Ishikawa (cell line): ENCODE measurements at regions not wholly inside any gene's neighbourhood (a gene's known extent, or its start where the extent isn't known, plus 50 kb on each side); places are given as distances from the start of the nearest gene placed in this dataset.

Experiments
- CEBPB ChIP-seq: IDR thresholded peaks from 2 replicates; pipeline ENCODE4 v1.6.1; 2012
- CREB1 ChIP-seq: IDR thresholded peaks from 2 replicates; pipeline ENCODE4 v1.6.1; 2012; ENCODE audit warnings: low read depth
- EGR1 ChIP-seq: IDR thresholded peaks from 2 replicates; pipeline ENCODE4 v1.6.1; 2012
- EP300 ChIP-seq: IDR thresholded peaks from 2 replicates; pipeline ENCODE4 v1.6.1; 2012; ENCODE audit warnings: borderline replicate concordance
- FOXM1 ChIP-seq: IDR thresholded peaks from 2 replicates; pipeline ENCODE4 v1.6.1; 2012; ENCODE audit warnings: low read depth, borderline replicate concordance
- MAX ChIP-seq: IDR thresholded peaks from 2 replicates; pipeline ENCODE4 v1.6.1; 2012
- NFIC ChIP-seq: IDR thresholded peaks from 2 replicates; pipeline ENCODE4 v1.6.1; 2012
- RAD21 ChIP-seq: IDR thresholded peaks from 2 replicates; pipeline ENCODE4 v1.6.1; 2012; ENCODE audit warnings: low read depth
- REST ChIP-seq: IDR thresholded peaks from 2 replicates; pipeline ENCODE4 v1.6.1; 2012; ENCODE audit warnings: low read depth, mild to moderate bottlenecking
- TAF1 ChIP-seq: IDR thresholded peaks from 2 replicates; pipeline ENCODE4 v1.6.1; 2012; ENCODE audit warnings: low read depth, mild to moderate bottlenecking
- TCF12 ChIP-seq: IDR thresholded peaks from 2 replicates; pipeline ENCODE4 v1.6.1; 2012; ENCODE audit warnings: low read depth
- TEAD4 ChIP-seq: IDR thresholded peaks from 2 replicates; pipeline ENCODE4 v1.6.1; 2012
- USF1 ChIP-seq: IDR thresholded peaks from 2 replicates; pipeline ENCODE4 v1.6.1; 2012
- YY1 ChIP-seq: IDR thresholded peaks from 2 replicates; pipeline ENCODE4 v1.6.1; 2012; ENCODE audit warnings: low read depth
- ZBTB7A ChIP-seq: IDR thresholded peaks from 2 replicates; pipeline ENCODE4 v1.6.1; 2012; ENCODE audit warnings: low read depth

GRCh38 chr12:85673921-85674420 is 162.2 kb downstream of the RASSF9 start:
- TF ChIP-seq CREB1 (no peak), YY1 (no peak), USF1 (no peak), MAX (no peak), TEAD4 (no peak), RAD21 (no peak), EGR1 (no peak), NFIC (no peak), FOXM1 (no peak), ZBTB7A (no peak), TCF12 (no peak)

- no peak for TF ChIP-seq CREB1
- TF ChIP-seq TCF12: no peak
- TF ChIP-seq NFIC: no peak
- TF ChIP-seq RAD21: no peak
- TF ChIP-seq MAX: no peak
- no peak for TF ChIP-seq FOXM1
- no peak for TF ChIP-seq YY1
- TF ChIP-seq EGR1: no peak
These were observed 159.1 kb downstream of the RASSF9 start for GRCh38 chr12:85676816-85677749.

DNA sequence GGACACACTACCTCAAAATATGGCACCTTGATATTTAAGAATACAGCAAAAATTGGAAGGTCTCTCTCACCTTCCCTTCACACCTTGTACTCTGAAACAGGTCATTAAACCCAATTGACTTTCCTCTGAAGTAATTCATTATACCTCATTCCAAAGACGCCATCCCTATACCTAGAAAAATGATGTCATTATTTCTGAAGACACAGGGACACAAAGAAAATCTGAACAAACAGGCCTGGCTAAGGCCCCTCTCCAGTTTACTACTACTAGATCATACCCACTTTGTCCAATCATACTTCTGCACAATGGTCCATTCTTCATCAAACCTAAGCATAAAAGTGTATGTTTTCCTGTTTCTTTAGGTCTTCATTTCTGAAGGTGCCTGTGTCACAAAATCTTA is 156.9 kb downstream of the RASSF9 start:
- TF ChIP-seq ZBTB7A (no peak), FOXM1 (no peak), USF1 (no peak), EP300 (no peak), TAF1 (no peak), TEAD4 (no peak), EGR1 (no peak), CEBPB (no peak), CREB1 (no peak), MAX (no peak), NFIC (no peak), RAD21 (no peak), YY1 (no peak), TCF12 (no peak), REST (no peak)

DNA sequence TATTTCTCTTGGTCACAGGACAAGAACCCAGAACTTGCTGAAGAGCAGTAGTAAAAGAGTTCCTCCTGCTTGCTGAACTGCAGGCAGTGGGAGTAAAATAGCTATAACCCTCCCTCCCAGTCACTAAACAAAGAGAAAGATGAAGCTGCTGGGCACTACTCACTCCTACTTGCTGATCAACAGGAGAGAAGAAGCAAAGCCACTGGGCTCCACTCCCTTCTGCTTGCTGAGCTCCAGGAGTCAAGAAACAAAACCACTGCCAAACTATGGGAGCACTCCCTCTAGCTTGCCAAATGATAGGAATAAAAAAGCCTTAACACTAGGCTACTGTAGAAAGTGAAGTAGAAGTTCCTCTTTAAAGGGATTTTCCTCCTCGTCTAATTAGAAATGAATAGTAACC is 155.3 kb downstream of the RASSF9 start:
- no peak for TF ChIP-seq ZBTB7A
- TF ChIP-seq EP300: no peak
- no peak for TF ChIP-seq TEAD4
- TF ChIP-seq CREB1: no peak
- TF ChIP-seq REST: no peak
- TF ChIP-seq FOXM1: no peak

- TF ChIP-seq TEAD4 (no peak), TAF1 (no peak), REST (no peak), CREB1 (no peak), EP300 (no peak), RAD21 (no peak), YY1 (no peak), FOXM1 (no peak), EGR1 (no peak), ZBTB7A (no peak), CEBPB (no peak), NFIC (no peak), TCF12 (no peak), MAX (no peak), USF1 (no peak)
These were observed 154.9 kb downstream of the RASSF9 start for GRCh38 chr12:85681333-85681732.
